ENCODE measurements at regions not wholly inside any gene's neighbourhood (a gene's known extent, or its start where the extent isn't known, plus 50 kb on each side); places are given as distances from the start of the nearest gene placed in this dataset.
A peak's percentile ranks its signal among the peaks of the same experiment; 100 is the strongest.
"Not testable (repeated sequence)": the region's sequence is repeated elsewhere in the genome, so short reads cannot be mapped to it uniquely, and the experiment has no call there.

- no peak for DNase-seq
These were observed 116.6 kb downstream of the MRPL14 start for GRCh38 chr6:44010411-44011349.

GRCh38 chr6:44009425-44010321 lies 117.6 kb downstream of the MRPL14 start:
- no peak for DNase-seq

- DNase-seq: no peak
These were observed 118.4 kb downstream of the MRPL14 start for GRCh38 chr6:44008821-44009370.

GRCh38 chr6:44007818-44008621 lies 119.2 kb downstream of the MRPL14 start:
- no peak for DNase-seq

- no peak for DNase-seq
These were observed 120.4 kb downstream of the MRPL14 start for GRCh38 chr6:44006872-44007303.

GRCh38 chr6:44006123-44006871 lies 121.0 kb downstream of the MRPL14 start:
- DNase-seq: no peak

- no peak for DNase-seq
These were observed 121.7 kb downstream of the MRPL14 start for GRCh38 chr6:44005507-44005903.

- no peak for DNase-seq
These were observed 122.4 kb downstream of the MRPL14 start for GRCh38 chr6:44004625-44005506.

- no peak for DNase-seq
These were observed 123.1 kb downstream of the MRPL14 start for GRCh38 chr6:44004136-44004535.

- no peak for DNase-seq
These were observed 123.7 kb downstream of the MRPL14 start for GRCh38 chr6:44003345-44004061.

- DNase-seq: peak; percentile 50
These were observed 124.5 kb downstream of the MRPL14 start for GRCh38 chr6:44002593-44003344.

GRCh38 chr6:44002067-44002592 lies 125.1 kb downstream of the MRPL14 start:
- DNase-seq: no peak

GRCh38 chr6:44001318-44002066 lies 125.8 kb downstream of the MRPL14 start:
- DNase-seq: no peak

GRCh38 chr6:44000164-44000842 lies 126.9 kb downstream of the MRPL14 start:
- DNase-seq: peak; percentile 22

- DNase-seq: no peak
These were observed 127.6 kb downstream of the MRPL14 start for GRCh38 chr6:43999628-44000027.

- not testable (repeated sequence) for DNase-seq
These were observed 128.5 kb downstream of the MRPL14 start for GRCh38 chr6:43998592-43999243.

Data from CD4-positive, alpha-beta T cell treated with Interleukin-21 for 1 hour (primary cell).